Cardiac muscle cell (in vitro differentiated cells and primary cell): ENCODE measurements at regions not wholly inside any gene's neighbourhood (a gene's known extent, or its start where the extent isn't known, plus 50 kb on each side); places are given as distances from the start of the nearest gene placed in this dataset.

Source experiments
- DNase-seq, 2 donors: peaks; one replicate each; pipeline versions ENCODE4 v3.0.0 to v3.0.0-alpha.2; 2010 to 2017; ENCODE audit warnings: low read depth in 1 of 2, low spot score in 1 of 2
- H3K27ac ChIP-seq: fragments of 200-600 bp; sonication (generic); 2 replicates; pipeline ENCODE4 v1.5.1; 2016
- H3K27me3 ChIP-seq: fragments of 200-600 bp; sonication (generic); 2 replicates; pipeline ENCODE4 v1.6.0; 2016; ENCODE audit warnings: control low read depth
- H3K36me3 ChIP-seq: fragments of 200-600 bp; sonication (generic); 2 replicates; pipeline ENCODE4 v1.5.1; 2016; ENCODE audit warnings: control low read depth
- H3K4me1 ChIP-seq: fragments of 200-600 bp; sonication (generic); 2 replicates; pipeline ENCODE4 v1.8.1; 2017; ENCODE audit warnings: low read depth, mild to moderate bottlenecking, mixed run types
- H3K4me3 ChIP-seq: fragments of 200-600 bp; sonication (generic); 2 replicates; pipeline ENCODE4 v1.5.1; 2016; ENCODE audit warnings: mild to moderate bottlenecking
- H3K9me3 ChIP-seq: fragments of 200-600 bp; sonication (generic); 2 replicates; pipeline ENCODE4 v1.5.1; 2017; ENCODE audit warnings: low read depth, mild to moderate bottlenecking, control low read depth
- CTCF ChIP-seq: IDR thresholded peaks from 2 replicates; pipeline ENCODE4 v1.5.1; 2012; ENCODE audit warnings: low read depth, mild to moderate bottlenecking, low read length

- H3K4me1 ChIP-seq, result no peaks in the 10 kb centered on the region
- TF ChIP-seq CTCF, result no peak
- H3K36me3 ChIP-seq, result no peaks in the 10 kb centered on the region
- no peak overlapping the region for H3K4me3 ChIP-seq
- H3K9me3 ChIP-seq, result no peaks in the 10 kb centered on the region
- no peaks in the 10 kb centered on the region for H3K27me3 ChIP-seq
- no peak for DNase-seq
- no peak overlapping the region for H3K27ac ChIP-seq
Observed at GRCh38 chr1:58200437-58200836, 346.1 kb downstream of the OMA1 start.

GRCh38 chr1:58197811-58198210 is 348.7 kb downstream of the OMA1 start:
- Histone ChIP-seq H3K27ac (no peak overlapping the region), H3K9me3 (no peaks in the 10 kb centered on the region), H3K4me3 (no peak overlapping the region), H3K27me3 (no peaks in the 10 kb centered on the region), H3K36me3 (no peaks in the 10 kb centered on the region), H3K4me1 (no peaks in the 10 kb centered on the region)
- no peak for DNase-seq
- TF ChIP-seq CTCF, result no peak

- H3K27ac ChIP-seq, result no peak overlapping the region
- no peaks in the 10 kb centered on the region for H3K9me3 ChIP-seq
- DNase-seq, result no peak
- TF ChIP-seq CTCF, result no peak
- no peaks in the 10 kb centered on the region for H3K36me3 ChIP-seq
- no peak overlapping the region for H3K4me3 ChIP-seq
- no peaks in the 10 kb centered on the region for H3K4me1 ChIP-seq
- H3K27me3 ChIP-seq, result no peaks in the 10 kb centered on the region
Observed at GRCh38 chr1:58190267-58190988, 356.1 kb downstream of the OMA1 start.

GRCh38 chr1:58189453-58189852 is 357.1 kb downstream of the OMA1 start:
- no peak for TF ChIP-seq CTCF
- H3K36me3 ChIP-seq, result no peaks in the 10 kb centered on the region
- H3K9me3 ChIP-seq, result no peaks in the 10 kb centered on the region
- no peak overlapping the region for H3K27ac ChIP-seq
- H3K4me1 ChIP-seq, result no peaks in the 10 kb centered on the region
- no peak for DNase-seq
- H3K4me3 ChIP-seq, result no peak overlapping the region
- H3K27me3 ChIP-seq, result no peaks in the 10 kb centered on the region

GRCh38 chr1:58183286-58183685 is 363.2 kb downstream of the OMA1 start:
- no peaks in the 10 kb centered on the region for H3K4me1 ChIP-seq
- no peaks in the 10 kb centered on the region for H3K9me3 ChIP-seq
- no peaks in the 10 kb centered on the region for H3K36me3 ChIP-seq
- H3K27ac ChIP-seq, result no peak overlapping the region
- DNase-seq, result no peak
- no peaks in the 10 kb centered on the region for H3K27me3 ChIP-seq
- H3K4me3 ChIP-seq, result no peak overlapping the region
- TF ChIP-seq CTCF, result no peak
